22Rv1 (cell line): ENCODE measurements at regions not wholly inside any gene's neighbourhood (a gene's known extent, or its start where the extent isn't known, plus 50 kb on each side); places are given as distances from the start of the nearest gene placed in this dataset.

Experiments used
- CTCF ChIP-seq: fragments of 450-650 bp; IDR thresholded peaks from 2 replicates; pipeline ENCODE4 v1.5.1; 2017; ENCODE audit warnings: mild to moderate bottlenecking
- ZFX ChIP-seq: fragments of 450-650 bp; IDR thresholded peaks from 2 replicates; pipeline ENCODE4 v1.6.1; 2017; ENCODE audit warnings: antibody characterized with exemption, borderline replicate concordance

DNA sequence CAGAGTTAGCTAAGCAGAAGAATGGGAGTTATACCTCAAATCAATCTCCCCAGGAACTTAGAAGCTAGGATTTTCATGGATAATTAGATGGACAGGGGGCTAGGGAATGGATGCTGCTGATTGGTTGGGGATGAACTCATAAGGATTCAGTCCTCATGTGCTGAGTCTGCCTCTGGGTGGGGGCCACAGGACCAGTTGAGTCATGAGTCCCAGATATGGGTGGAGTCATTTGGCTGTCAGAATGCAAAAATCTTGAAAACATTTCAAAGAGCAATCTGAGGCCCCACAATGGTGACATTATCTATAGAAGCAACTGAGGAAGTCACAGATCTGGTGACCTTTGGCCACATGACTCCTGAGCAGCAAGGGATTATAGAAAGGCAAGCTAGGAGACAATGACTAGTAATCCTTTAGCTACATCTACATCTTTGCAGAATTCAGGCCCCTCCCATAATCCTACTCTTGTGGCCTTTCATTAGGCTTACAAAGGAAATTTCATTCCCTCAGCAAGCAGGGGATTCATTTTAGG is 82.6 kb upstream of the CCL2 start:
- TF ChIP-seq CTCF (no peak), ZFX (no peak)
